Hepatocyte (in vitro differentiated cells): ENCODE measurements at regions not wholly inside any gene's neighbourhood (a gene's known extent, or its start where the extent isn't known, plus 50 kb on each side); places are given as distances from the start of the nearest gene placed in this dataset.

Source experiments
- DNase-seq: peaks from one replicate; pipeline ENCODE4 v3.0.0-alpha.2; 2016; ENCODE audit warnings: low spot score
- H2AFZ ChIP-seq: fragments of 200-600 bp; sonication (generic); 2 replicates; pipeline ENCODE4 v1.6.0; 2016; ENCODE audit warnings: antibody characterized with exemption, mild to moderate bottlenecking
- H3K27ac ChIP-seq: fragments of 200-600 bp; sonication (generic); 2 replicates; pipeline ENCODE4 v1.5.1; 2016; ENCODE audit warnings: mild to moderate bottlenecking
- H3K27me3 ChIP-seq: fragments of 200-600 bp; sonication (generic); 2 replicates; pipeline ENCODE4 v1.6.1; 2016
- H3K36me3 ChIP-seq: fragments of 200-600 bp; sonication (generic); replicated peaks from 2 replicates; pipeline ENCODE4 v1.5.1; 2016; ENCODE audit warnings: low read depth; ENCODE audit not compliant: insufficient read depth
- H3K4me1 ChIP-seq: fragments of 200-600 bp; sonication (generic); 2 replicates; pipeline ENCODE4 v1.5.1; 2016; ENCODE audit warnings: mild to moderate bottlenecking, moderate library complexity; ENCODE audit not compliant: insufficient read depth
- H3K4me2 ChIP-seq: fragments of 200-600 bp; sonication (generic); 2 replicates; pipeline ENCODE4 v1.6.0; 2016
- H3K4me3 ChIP-seq: fragments of 200-600 bp; sonication (generic); 2 replicates; pipeline ENCODE4 v1.5.1; 2016; ENCODE audit warnings: mild to moderate bottlenecking
- H3K79me2 ChIP-seq: fragments of 200-600 bp; sonication (generic); 2 replicates; pipeline ENCODE4 v1.6.0; 2017; ENCODE audit warnings: mild to moderate bottlenecking
- H3K9me2 ChIP-seq: fragments of 200-600 bp; sonication (generic); replicated peaks from 2 replicates; pipeline ENCODE4 v1.6.0; 2017; ENCODE audit warnings: mild to moderate bottlenecking; ENCODE audit not compliant: insufficient read depth
- H3K9me3 ChIP-seq: fragments of 200-600 bp; sonication (generic); 2 replicates; pipeline ENCODE4 v1.5.1; 2016; ENCODE audit warnings: low read depth, mild to moderate bottlenecking
- H4K20me1 ChIP-seq: fragments of 200-600 bp; sonication (generic); 2 replicates; pipeline ENCODE4 v1.6.0; 2016; ENCODE audit warnings: mild to moderate bottlenecking; ENCODE audit not compliant: insufficient read depth, poor library complexity, severe bottlenecking
- CTCF ChIP-seq: fragments of 200-600 bp; sonication (generic); IDR thresholded peaks from 2 replicates; pipeline ENCODE4 v1.5.1; 2016; ENCODE audit warnings: antibody characterized with exemption, mild to moderate bottlenecking; ENCODE audit not compliant: poor library complexity
- EZH2 ChIP-seq: fragments of 200-600 bp; sonication (generic); IDR thresholded peaks from 2 replicates; pipeline ENCODE4 v1.6.1; 2016; ENCODE audit warnings: antibody characterized with exemption, mild to moderate bottlenecking, borderline replicate concordance
- EZH2phosphoT487 ChIP-seq: fragments of 200-600 bp; sonication (generic); IDR thresholded peaks from one replicate; pipeline ENCODE4 v1.6.1; 2018; ENCODE audit warnings: antibody characterized with exemption, mild to moderate bottlenecking, low read depth, moderate library complexity; ENCODE audit not compliant: unreplicated experiment, severe bottlenecking
- WGBS: methylation state at CpG from one replicate; pipeline ENCODE4 v1.1.6; 2016; ENCODE audit warnings: low lambda C conversion rate; ENCODE audit errors: missing lambda C conversion rate; 5-methylcytosine and 5-hydroxymethylcytosine counted together

- H3K9me2 ChIP-seq: no peaks in the 10 kb centered on the region
- H3K9me3 ChIP-seq: no peaks in the 10 kb centered on the region
- H4K20me1 ChIP-seq: no peaks in the 10 kb centered on the region
- H3K27ac ChIP-seq: no peak overlapping the region
- peak; percentile 22 for DNase-seq
- H3K36me3 ChIP-seq: no peaks in the 10 kb centered on the region
- 97% methylated on average over 3 of the region's 3 CpGs for WGBS
- H3K79me2 ChIP-seq: no peaks in the 10 kb centered on the region
- TF ChIP-seq EZH2: no peak
- TF ChIP-seq CTCF: peak; percentile 36
- no peak overlapping the region for H2AFZ ChIP-seq
- H3K4me2 ChIP-seq: no peak overlapping the region
- H3K4me3 ChIP-seq: no peak overlapping the region
- no peaks in the 10 kb centered on the region for H3K4me1 ChIP-seq
- H3K27me3 ChIP-seq: no peaks in the 10 kb centered on the region
These were observed 380.8 kb downstream of the LMO7 start for GRCh38 chr13:76016799-76017400.

GRCh38 chr13:76014406-76015318 lies 378.5 kb downstream of the LMO7 start:
- WGBS: 47% methylated on average over 5 of the region's 5 CpGs
- Histone ChIP-seq H3K27ac (peak overlapping the region; percentile 13), H3K79me2 (no peaks in the 10 kb centered on the region), H3K9me2 (no peaks in the 10 kb centered on the region), H3K27me3 (no peaks in the 10 kb centered on the region), H3K9me3 (no peaks in the 10 kb centered on the region), H2AFZ (no peak overlapping the region), H4K20me1 (no peaks in the 10 kb centered on the region), H3K4me3 (no peak overlapping the region), H3K4me2 (peak overlapping the region; percentile 14), H3K4me1 (no peaks in the 10 kb centered on the region), H3K36me3 (no peaks in the 10 kb centered on the region)
- no peak for TF ChIP-seq EZH2
- TF ChIP-seq EZH2phosphoT487: no peak
- TF ChIP-seq CTCF: no peak
- no peak for DNase-seq

- Histone ChIP-seq H3K4me3 (no peak overlapping the region), H3K36me3 (no peaks in the 10 kb centered on the region), H3K4me2 (no peak overlapping the region), H3K9me3 (no peaks in the 10 kb centered on the region), H3K9me2 (no peaks in the 10 kb centered on the region), H2AFZ (no peak overlapping the region), H3K79me2 (no peaks in the 10 kb centered on the region), H4K20me1 (no peaks in the 10 kb centered on the region), H3K4me1 (no peaks in the 10 kb centered on the region), H3K27ac (peak overlapping the region; percentile 39), H3K27me3 (no peaks in the 10 kb centered on the region)
- TF ChIP-seq EZH2phosphoT487: no peak
- no peak for TF ChIP-seq CTCF
- no peak for TF ChIP-seq EZH2
- 56% methylated on average over 2 of the region's 2 CpGs for WGBS
- DNase-seq: no peak
These were observed 376.1 kb downstream of the LMO7 start for GRCh38 chr13:76012091-76012721.
